HuH-7 (cell line): ENCODE measurements at regions not wholly inside any gene's neighbourhood (a gene's known extent, or its start where the extent isn't known, plus 50 kb on each side); places are given as distances from the start of the nearest gene placed in this dataset.

ENCODE experiments used
- DNase-seq: peaks from one replicate; pipeline ENCODE4 v3.0.0; 2011; ENCODE audit warnings: low spot score

- DNase-seq: peak; percentile 57
Observed at GRCh38 chr2:64769392-64770044, 115.8 kb upstream of the SERTAD2 start.

DNA sequence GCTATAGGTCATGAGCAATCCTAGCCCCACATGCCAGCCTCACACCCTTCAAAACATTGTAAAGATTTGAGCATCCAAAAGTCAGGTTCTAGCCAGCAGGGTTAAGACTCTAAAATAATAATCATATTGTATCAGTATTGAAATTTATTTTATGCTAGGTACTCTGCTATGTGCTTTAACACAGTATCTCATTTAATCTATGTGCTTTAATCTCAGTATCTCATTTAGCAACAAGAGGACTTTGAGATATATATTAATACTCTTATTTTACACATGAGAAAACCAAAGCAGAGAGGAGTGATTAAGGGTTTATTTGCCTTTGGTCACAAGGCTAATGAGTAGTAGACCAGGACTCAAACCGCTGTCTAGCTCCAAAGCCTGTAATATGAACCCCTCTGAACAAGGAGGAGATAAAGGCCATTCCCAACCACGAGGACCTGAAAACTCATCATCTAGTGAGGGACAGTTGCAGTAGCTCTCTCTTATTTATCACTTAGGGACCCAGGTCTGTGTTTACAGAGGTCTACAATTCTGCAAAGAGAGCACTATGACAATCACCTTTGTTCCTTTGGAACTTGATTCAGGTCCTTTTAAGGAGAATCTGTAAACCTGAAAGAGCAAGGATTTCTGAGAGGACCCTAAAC lies 116.5 kb upstream of the SERTAD2 start:
- no peak for DNase-seq

- DNase-seq: no peak
Observed at GRCh38 chr2:64770781-64771334, 117.1 kb upstream of the SERTAD2 start.

DNA sequence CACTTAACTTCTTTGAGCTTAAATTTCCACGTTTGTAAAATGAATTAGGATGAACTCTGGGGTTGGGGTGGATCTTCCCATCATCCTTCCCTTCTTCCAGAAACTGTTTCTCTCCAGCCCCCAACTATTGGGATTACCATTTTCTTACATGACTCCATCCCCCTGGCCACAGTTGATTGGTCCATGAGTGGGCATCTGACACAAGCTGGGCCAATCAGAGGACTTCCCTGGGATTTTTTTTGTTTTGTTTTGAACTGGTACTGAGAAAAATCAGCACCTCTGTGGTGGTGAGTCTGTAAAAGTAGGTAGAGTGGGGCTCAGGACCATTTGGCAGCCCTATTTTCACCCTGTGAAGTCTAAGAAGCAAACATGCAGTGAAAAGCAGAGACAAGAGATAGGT lies 118.0 kb upstream of the SERTAD2 start:
- DNase-seq: no peak

- DNase-seq: no peak
Observed at GRCh38 chr2:64773461-64774118, 119.9 kb upstream of the SERTAD2 start.

GRCh38 chr2:64777841-64778240 lies 124.1 kb upstream of the SERTAD2 start:
- DNase-seq: no peak

- DNase-seq: no peak
Observed at GRCh38 chr2:64779117-64779690, 125.5 kb upstream of the SERTAD2 start.

DNA sequence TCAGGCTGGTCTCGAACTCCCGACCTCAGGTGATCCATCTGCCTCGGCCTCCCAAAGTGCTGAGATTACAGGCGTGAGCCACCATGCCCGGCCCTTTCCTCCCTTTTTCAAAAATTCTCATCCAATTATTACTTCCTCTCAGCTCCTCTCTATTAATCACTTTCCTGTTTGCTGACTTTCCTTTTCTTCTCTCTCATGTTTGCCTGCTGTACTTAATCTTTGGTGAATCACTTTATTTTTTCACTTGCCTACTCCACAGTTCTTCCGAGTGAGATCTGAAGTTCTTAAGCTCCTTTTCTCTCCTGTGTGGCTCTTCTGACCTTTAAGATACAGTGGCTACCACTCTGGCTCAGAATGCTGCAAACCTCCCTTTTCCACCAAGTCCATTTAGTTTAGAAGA lies 126.3 kb upstream of the SERTAD2 start:
- DNase-seq: no peak

- DNase-seq: no peak
Observed at GRCh38 chr2:64781711-64782390, 128.1 kb upstream of the SERTAD2 start.

DNA sequence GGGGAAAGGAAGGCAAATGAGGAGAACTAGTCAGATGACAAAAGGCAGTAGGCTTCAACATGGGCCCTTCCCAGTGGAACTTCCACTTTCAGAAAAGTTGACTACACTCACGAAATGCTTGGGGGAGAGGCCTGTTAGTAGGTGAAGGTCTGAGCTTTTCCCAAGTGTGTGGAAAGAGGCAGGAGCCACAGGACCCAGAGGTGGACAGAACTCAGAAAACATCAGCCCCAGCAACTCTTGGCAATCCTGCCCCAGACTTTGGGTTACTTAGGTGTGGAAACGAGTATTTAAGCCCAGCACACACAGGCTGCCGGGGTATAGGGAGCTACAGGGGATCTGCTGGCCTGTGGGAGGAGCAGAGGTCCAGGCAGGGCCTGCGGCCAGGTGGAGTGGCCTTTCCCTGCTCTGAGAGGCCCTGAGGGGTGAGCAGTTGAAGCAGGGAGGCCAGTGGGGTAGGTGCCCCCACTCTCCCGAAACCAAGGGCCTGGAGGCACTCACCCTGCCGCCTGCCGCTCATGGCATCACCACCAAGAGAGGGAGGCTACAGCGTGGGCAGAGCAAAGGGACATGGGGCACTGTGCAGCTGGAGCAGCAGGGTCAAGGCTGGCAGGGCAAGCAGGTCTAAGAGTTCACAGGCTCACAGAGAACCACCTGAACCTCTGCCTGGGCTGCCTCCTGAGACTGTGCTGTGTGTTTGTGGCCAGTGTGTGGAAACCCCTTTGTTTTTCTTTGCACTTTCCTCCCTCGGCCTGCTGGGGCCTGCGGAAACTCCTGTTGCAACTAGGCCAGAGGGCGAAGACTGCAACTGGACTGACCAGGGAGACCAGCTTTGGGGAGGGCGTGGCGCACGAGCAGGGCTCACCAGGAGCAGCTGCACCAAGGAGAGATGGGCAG lies 130.7 kb upstream of the SERTAD2 start:
- peak; percentile 59 for DNase-seq

DNA sequence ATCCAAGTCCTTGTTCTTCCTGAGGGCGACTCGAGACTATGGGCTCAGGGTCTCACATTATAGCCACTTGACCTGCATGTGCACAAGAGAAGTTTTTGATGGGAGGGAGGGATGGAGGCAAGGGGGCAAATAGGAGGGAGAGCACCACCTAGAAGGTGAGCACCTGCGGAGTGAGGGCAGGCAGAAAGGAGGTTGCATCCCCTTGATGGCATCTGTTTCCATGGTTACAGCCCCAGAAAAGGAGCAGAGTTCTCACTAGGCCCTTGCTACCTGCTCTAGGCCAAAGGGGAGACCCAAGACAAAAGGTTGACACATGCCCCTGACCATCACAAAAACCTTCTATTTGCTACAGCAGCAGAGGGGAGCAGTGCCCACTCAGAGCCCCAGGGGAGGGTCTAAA lies 131.5 kb upstream of the SERTAD2 start:
- no peak for DNase-seq

DNA sequence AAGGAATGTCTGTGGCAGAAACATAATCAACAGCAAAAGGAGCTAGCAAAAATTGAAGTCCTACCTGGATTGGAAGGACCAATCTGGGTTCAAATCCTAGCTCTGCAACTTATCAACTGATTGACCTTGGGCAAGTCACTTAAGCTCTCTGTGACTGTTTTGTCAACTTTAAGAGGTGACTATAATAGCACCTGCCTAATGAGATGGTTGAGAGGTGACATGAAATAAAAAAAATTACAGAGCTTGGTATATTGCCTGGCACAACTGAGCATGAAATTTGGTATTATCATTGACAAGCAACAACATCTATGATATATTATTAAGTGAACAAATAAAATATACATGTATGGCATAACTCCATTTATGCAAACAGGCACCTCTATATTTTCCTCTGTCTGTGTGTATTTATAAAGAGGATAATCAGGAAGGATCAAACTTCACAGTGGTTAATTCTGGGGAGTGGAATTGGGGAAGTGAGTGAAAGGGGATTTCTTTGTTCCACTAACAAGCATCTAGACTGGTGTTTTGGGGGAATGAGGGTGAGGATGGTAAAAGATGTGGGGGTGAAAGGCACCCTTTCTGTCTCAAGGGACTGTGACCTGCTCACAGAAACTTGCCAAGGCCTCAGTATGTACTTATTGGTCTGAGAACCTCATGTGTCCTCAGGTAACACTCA lies 132.8 kb upstream of the SERTAD2 start:
- no peak for DNase-seq

GRCh38 chr2:64787019-64787365 lies 133.3 kb upstream of the SERTAD2 start:
- DNase-seq: no peak

DNA sequence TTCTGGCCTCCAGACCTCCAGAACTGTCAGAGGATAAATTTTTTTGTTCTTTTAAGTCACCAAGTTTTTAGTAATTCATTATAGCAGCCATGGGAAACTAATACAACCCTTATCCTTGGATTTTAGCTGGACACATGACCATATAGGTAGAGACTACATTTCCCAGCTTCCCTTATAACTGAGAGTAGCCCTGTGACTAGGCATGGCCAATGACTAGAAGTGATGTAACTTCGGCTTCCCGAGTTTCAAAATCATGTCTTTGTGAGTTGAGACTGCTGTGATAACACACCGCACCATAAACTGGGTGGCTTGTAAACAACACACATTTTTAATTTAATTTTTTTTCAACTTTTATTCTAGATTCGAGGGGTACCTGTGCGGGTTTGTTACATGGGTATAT lies 134.0 kb upstream of the SERTAD2 start:
- peak; percentile 48 for DNase-seq

GRCh38 chr2:64789466-64790320 lies 136.0 kb upstream of the SERTAD2 start:
- no peak for DNase-seq

DNA sequence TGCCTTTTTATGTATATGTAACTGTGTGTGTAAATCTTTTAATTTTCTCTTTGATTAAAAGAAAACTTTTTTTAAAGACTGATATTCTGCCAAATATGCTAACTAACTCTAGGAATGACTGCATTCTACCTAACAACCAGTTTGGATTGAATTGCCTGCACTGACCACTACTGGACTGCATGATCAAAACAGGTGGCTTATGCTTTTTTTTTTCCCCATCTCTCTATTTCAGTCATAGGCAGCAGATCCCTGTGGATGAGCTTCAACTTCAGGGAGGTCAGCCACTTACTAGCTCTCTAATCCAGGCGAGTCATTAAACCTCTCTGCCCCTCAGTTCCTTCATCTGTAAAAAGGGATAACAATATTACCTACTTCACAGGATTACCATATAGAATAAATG lies 138.6 kb upstream of the SERTAD2 start:
- no peak for DNase-seq

- no peak for DNase-seq
Observed at GRCh38 chr2:64792995-64793639, 139.4 kb upstream of the SERTAD2 start.

- DNase-seq: no peak
Observed at GRCh38 chr2:64793701-64794100, 140.0 kb upstream of the SERTAD2 start.

- DNase-seq: no peak
Observed at GRCh38 chr2:64794426-64794995, 140.8 kb upstream of the SERTAD2 start.
